NCI-H1417 (cell line): ENCODE measurements at regions not wholly inside any gene's neighbourhood (a gene's known extent, or its start where the extent isn't known, plus 50 kb on each side); places are given as distances from the start of the nearest gene placed in this dataset.
"Not testable (repeated sequence)": the region's sequence is repeated elsewhere in the genome, so short reads cannot be mapped to it uniquely, and the experiment has no call there.

Experiments
- DNase-seq, 3 experiments: peaks; one replicate each; lab custom pipeline; 2025; lab: John Stamatoyannopoulos, UW

- no peak for DNase-seq
Measured at GRCh38 chr3:74273555-74274402, 340.7 kb downstream of the CNTN3 start.

GRCh38 chr3:74273091-74273490 is 341.4 kb downstream of the CNTN3 start:
- no peak for DNase-seq

GRCh38 chr3:74271541-74271940 is 342.9 kb downstream of the CNTN3 start:
- DNase-seq = no peak

GRCh38 chr3:74269689-74270088 is 344.8 kb downstream of the CNTN3 start:
- no peak for DNase-seq

- DNase-seq = no peak
Measured at GRCh38 chr3:74268753-74269152, 345.7 kb downstream of the CNTN3 start.

- DNase-seq = peak; percentile 6 to 48 (median 7)
Measured at GRCh38 chr3:74267588-74268184, 346.8 kb downstream of the CNTN3 start.

GRCh38 chr3:74267131-74267530 is 347.3 kb downstream of the CNTN3 start:
- DNase-seq = no peak

- DNase-seq = no peak
Measured at GRCh38 chr3:74265069-74265468, 349.4 kb downstream of the CNTN3 start.

GRCh38 chr3:74263031-74263430 is 351.4 kb downstream of the CNTN3 start:
- DNase-seq = no peak

GRCh38 chr3:74233091-74233490 is 381.4 kb downstream of the CNTN3 start:
- DNase-seq = no peak

GRCh38 chr3:74217467-74217866 is 397.0 kb downstream of the CNTN3 start:
- no peak for DNase-seq

- no peak for DNase-seq
Measured at GRCh38 chr3:74214286-74214685, 400.2 kb downstream of the CNTN3 start.

- DNase-seq = no peak
Measured at GRCh38 chr3:74210739-74211138, 403.7 kb downstream of the CNTN3 start.

- peak in 2 of 3 experiments; percentile 2 to 36 for DNase-seq
Measured at GRCh38 chr3:74200952-74201351, 413.5 kb downstream of the CNTN3 start.

- not testable (repeated sequence) for DNase-seq
Measured at GRCh38 chr3:74178664-74179063, 435.8 kb downstream of the CNTN3 start.

- DNase-seq = no peak
Measured at GRCh38 chr3:74173090-74173489, 441.4 kb downstream of the CNTN3 start.

- DNase-seq = no peak
Measured at GRCh38 chr3:74167926-74168325, 446.5 kb downstream of the CNTN3 start.

- DNase-seq = no peak
Measured at GRCh38 chr3:74165211-74165610, 449.2 kb downstream of the CNTN3 start.

- no peak for DNase-seq
Measured at GRCh38 chr3:74149466-74149865, 465.0 kb downstream of the CNTN3 start.

GRCh38 chr3:74145277-74145676 is 469.2 kb downstream of the CNTN3 start:
- no peak for DNase-seq

GRCh38 chr3:74139648-74140047 is 474.8 kb downstream of the CNTN3 start:
- DNase-seq = peak in 1 of 3 experiments; percentile 43

GRCh38 chr3:74137790-74138189 is 476.7 kb downstream of the CNTN3 start:
- no peak for DNase-seq

GRCh38 chr3:74135808-74136207 is 478.7 kb downstream of the CNTN3 start:
- DNase-seq = no peak

- DNase-seq = no peak
Measured at GRCh38 chr3:74134831-74135230, 479.6 kb downstream of the CNTN3 start.
